ENCODE measurements at regions not wholly inside any gene's neighbourhood (a gene's known extent, or its start where the extent isn't known, plus 50 kb on each side); places are given as distances from the start of the nearest gene placed in this dataset.

GRCh38 chr2:150152230-150152629 is 335.2 kb downstream of the RND3 start:
- TF ChIP-seq CTCF (conservative IDR thresholded peaks at IDR 0.05; ENCODE audit: low read length): no peak
- DNase-seq (ENCODE audit: low read depth): no peak
- H3K4me3 ChIP-seq (ENCODE audit: low read length): no peak overlapping the region

GRCh38 chr2:150150144-150150543 is 337.3 kb downstream of the RND3 start:
- no peak for DNase-seq (ENCODE audit: low read depth)
- H3K4me3 ChIP-seq (ENCODE audit: low read length): no peak overlapping the region
- TF ChIP-seq CTCF (conservative IDR thresholded peaks at IDR 0.05; ENCODE audit: low read length): no peak

- no peak for TF ChIP-seq CTCF (conservative IDR thresholded peaks at IDR 0.05; ENCODE audit: low read length)
- H3K4me3 ChIP-seq (ENCODE audit: low read length): no peak overlapping the region
- DNase-seq (ENCODE audit: low read depth): no peak
Observed at GRCh38 chr2:150147889-150148683, 339.4 kb downstream of the RND3 start.

GRCh38 chr2:150146879-150147278 is 340.6 kb downstream of the RND3 start:
- no peak for TF ChIP-seq CTCF (conservative IDR thresholded peaks at IDR 0.05; ENCODE audit: low read length)
- no peak for DNase-seq (ENCODE audit: low read depth)
- H3K4me3 ChIP-seq (ENCODE audit: low read length): no peak overlapping the region

GRCh38 chr2:150145299-150145692 is 342.2 kb downstream of the RND3 start:
- TF ChIP-seq CTCF (conservative IDR thresholded peaks at IDR 0.05; ENCODE audit: low read length): no peak
- no peak overlapping the region for H3K4me3 ChIP-seq (ENCODE audit: low read length)
- DNase-seq (ENCODE audit: low read depth): no peak

GRCh38 chr2:150144546-150145298 is 342.7 kb downstream of the RND3 start:
- TF ChIP-seq CTCF (conservative IDR thresholded peaks at IDR 0.05; ENCODE audit: low read length): no peak
- H3K4me3 ChIP-seq (ENCODE audit: low read length): no peak overlapping the region
- DNase-seq (ENCODE audit: low read depth): no peak

GRCh38 chr2:150143087-150143536 is 344.4 kb downstream of the RND3 start:
- no peak for DNase-seq (ENCODE audit: low read depth)
- H3K4me3 ChIP-seq (ENCODE audit: low read length): no peak overlapping the region
- TF ChIP-seq CTCF (conservative IDR thresholded peaks at IDR 0.05; ENCODE audit: low read length): no peak

Measured in AG10803 (cell line).